ENCODE measurements at regions not wholly inside any gene's neighbourhood (a gene's known extent, or its start where the extent isn't known, plus 50 kb on each side); places are given as distances from the start of the nearest gene placed in this dataset.

DNA sequence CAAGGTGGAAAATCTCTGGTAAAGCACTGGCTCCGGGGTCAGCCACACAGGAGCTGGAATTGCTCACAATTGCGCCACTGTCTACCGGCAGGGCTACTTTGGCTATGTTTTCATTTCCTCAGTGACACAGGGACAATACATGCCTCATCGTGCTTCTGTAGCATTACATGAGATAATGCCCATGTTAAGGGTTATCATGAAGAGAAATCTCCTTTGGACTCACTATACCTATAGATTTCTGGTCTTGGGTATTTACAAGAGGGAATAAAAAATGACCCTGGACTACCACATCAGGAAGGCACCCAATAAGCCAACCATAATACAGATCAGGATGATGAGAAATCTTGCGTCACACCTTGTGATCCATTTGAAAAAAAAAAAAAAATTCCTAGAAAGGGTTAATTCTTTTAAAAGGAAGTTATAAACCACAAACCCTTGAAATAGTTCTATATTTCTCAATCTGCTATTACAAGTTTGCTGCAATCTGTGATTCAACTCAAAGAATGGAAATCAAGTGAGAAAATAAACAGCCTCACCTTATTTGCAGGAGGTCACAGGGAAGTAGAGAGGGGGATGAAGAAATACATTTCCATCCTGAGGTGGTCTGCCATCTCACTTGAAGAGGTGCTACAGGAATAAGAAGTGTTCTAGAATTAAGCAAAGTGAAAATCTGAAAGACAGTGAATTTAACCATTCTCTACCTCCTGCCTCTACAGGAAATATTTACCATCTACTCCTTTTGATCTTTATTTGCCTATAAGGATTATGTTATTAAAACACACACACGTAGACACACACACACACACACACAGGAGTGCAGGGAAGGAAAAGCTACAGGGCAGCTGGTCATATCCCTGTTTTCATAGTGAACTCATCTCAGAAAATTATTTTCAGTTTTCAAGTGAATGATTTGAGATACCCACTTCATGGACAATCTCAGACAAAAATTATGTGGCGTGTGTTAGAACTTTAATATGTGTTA is 231.3 kb upstream of the CELF2 start:
- no peak for DNase-seq

GRCh38 chr10:10787586-10787985 is 230.1 kb upstream of the CELF2 start:
- no peak for DNase-seq

DNA sequence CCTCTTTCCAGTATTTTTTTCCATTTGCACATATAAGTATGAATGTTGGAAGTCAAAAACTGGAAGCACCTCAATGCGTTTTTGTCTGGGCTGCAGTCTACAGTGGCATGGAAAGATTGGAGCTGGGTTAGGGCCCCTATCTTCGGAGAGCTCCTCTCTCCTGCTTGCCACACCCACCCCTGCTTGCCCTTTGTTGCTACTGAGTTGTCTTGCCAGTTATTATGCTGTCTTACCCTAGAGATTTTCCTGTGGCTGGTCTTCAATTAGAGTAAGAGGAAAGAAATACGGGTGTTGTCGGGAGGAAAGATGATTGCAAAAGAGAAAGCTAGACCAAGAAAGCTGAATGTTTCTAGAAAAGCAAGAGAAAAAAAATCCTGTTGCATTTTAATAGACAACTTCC is 228.9 kb upstream of the CELF2 start:
- DNase-seq = no peak

DNA sequence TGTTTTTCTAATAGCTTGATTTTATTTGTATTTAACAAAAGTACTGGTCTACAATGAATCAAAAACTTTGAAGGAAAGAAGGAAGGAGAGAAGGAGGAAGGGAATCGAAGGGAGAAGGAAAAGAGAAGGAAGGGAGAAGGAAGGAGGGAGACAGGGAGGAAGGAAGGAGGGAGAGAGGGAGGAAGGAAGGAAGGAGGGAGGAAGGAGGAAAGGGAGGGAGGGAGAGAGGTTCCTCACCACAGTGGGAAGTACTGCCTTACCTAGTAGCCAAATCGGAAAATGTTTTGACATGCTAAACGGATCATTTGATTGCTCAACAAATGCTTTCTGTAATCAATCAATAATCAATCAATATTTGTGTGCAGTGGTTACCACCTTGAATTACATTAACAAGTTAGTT is 225.8 kb upstream of the CELF2 start:
- no peak for DNase-seq

- DNase-seq = no peak
These were observed 225.0 kb upstream of the CELF2 start for GRCh38 chr10:10792681-10793080.

- no peak for DNase-seq
These were observed 223.6 kb upstream of the CELF2 start for GRCh38 chr10:10794046-10794445.

GRCh38 chr10:10794791-10795191 is 222.9 kb upstream of the CELF2 start:
- DNase-seq = no peak

- no peak for DNase-seq
These were observed 221.5 kb upstream of the CELF2 start for GRCh38 chr10:10796061-10796773.

GRCh38 chr10:10796774-10797415 is 220.8 kb upstream of the CELF2 start:
- no peak for DNase-seq

- DNase-seq = peak in 1 of 51 donors; percentile 2
These were observed 220.2 kb upstream of the CELF2 start for GRCh38 chr10:10797513-10797912.

DNA sequence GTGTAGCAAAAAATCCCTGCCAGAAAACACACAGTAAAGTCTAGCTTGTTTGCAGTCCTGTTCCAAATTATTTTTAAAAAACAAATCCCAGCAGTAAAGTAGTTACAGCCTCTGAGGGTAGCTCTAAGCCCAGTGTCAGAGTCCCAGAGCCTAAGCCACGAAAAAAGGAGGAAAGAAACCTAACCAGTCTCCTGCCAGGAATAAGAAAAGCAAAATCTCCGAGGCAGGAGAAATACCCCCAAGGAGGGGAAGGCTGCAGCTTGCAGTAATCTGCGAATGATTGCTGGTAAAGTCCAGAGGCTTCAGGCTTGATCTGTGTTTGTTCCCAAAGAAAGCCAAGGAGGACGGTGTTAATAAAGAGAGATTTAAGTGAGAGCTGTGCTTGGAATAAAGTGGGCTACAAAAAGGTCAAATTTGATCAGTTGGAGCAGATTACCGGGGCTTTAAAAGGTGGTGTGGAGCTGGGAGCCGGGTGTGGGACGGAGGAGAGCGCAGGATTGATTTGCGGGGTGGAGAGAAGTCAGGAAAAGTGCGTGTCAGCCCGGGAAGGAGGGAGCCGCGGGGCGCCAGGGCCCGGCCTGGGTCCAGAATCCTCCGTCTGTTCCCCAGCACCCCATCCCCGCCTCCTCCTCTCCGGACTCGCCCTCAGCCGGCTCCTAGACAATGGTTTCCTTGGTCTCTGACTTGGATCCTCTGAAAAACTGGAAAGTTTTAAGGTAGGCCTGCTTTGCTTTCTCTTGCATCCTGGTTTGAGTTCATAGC is 219.4 kb upstream of the CELF2 start:
- peak in 12 of 51 donors; percentile 3 to 13 (median 6) for DNase-seq

DNA sequence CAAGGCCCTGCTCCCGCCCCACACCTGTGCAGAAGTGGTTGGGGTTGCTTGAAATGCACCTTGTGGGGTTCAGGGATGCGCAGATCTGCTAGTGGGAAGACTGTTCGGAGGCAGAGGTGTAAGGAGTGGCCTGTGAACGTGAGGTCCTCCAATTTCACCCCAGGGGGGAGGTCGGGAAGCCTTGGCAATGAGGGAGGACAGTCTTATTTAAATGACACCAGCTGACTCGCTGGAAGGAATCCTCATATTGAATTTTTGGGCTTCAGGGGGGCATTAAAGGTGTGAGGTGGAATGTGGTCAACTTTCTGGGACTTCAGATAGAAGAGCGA is 218.8 kb upstream of the CELF2 start:
- no peak for DNase-seq

DNA sequence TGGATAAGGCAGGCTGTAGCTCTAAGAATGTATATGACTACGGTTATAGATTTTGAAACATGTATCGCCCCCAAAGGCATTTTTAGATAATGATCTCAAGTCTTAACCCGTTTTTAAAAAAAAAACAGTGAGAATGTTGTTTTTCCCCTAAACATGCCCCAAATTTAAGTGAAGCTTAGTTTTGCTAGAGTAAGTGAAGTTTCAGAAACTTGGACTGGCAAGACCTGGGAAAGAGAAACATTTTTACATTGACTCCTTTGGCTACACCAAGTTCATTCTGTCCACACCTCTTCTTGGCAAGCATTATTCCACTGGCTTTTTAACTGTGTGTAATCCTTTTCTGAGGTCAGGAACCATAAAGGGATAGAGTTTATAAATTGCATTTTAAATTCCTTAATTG is 216.7 kb upstream of the CELF2 start:
- DNase-seq = no peak

- peak in 1 of 51 donors; percentile 4 for DNase-seq
These were observed 214.4 kb upstream of the CELF2 start for GRCh38 chr10:10803278-10803677.

GRCh38 chr10:10804061-10804460 is 213.6 kb upstream of the CELF2 start:
- no peak for DNase-seq

GRCh38 chr10:10804998-10805740 is 212.5 kb upstream of the CELF2 start:
- DNase-seq = no peak

DNA sequence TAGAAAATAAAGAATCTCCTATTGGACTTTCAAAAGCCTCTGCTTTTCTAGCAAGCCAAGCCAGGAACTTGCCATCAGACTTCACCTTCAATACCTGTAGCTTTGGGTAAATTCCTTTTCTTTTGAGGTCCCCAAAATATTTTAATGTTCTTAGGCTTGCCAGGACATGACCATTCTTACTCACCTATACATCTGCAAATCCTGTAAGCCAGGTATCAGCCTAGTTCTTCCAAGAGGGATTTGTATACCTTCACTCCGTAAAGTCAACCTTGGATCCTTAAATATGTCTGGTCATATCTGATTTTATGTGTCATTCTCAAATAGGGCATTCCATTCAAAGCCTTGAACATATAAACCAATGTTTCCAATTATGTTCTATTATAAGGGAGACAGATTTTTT is 210.6 kb upstream of the CELF2 start:
- DNase-seq = no peak

GRCh38 chr10:10811562-10811961 is 206.1 kb upstream of the CELF2 start:
- DNase-seq = no peak

DNA sequence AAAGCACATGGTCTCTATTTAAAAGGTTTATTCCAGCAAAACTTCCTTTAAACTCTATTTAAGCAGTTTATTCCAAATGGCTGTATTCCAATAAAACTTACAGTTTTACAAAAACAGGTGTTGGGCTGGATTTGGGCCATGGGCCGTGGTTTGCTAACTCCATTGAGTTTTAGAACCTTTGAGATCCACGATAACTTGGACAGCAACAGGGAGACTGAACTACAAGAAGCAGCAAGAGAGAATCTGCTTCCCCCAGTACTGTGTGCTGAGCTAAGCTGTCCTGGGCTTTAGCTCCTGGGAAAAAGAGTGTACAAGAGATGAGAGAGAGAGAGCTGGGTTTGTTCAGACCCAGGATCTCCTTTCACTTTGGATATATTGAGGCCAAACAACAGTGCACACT is 204.0 kb upstream of the CELF2 start:
- no peak for DNase-seq

DNA sequence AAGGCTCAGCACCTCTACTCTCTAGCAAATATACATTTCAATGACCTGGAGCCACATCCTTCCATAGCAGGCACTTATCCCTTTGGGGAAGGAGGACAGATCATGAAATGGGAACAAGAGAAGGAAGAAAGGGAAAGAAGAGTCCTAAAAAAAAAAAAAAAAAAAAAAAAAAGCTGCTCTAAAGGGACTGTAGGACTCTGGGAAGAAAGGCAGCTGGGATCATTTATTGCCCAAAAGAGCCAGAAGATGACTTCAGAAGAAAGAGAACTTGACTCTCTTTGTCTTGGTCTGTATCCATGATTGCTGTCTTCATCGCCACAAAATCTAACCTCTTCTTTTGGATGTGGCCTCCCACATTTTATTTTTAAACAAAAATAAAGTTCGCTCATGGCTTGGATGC is 203.6 kb upstream of the CELF2 start:
- no peak for DNase-seq

DNA sequence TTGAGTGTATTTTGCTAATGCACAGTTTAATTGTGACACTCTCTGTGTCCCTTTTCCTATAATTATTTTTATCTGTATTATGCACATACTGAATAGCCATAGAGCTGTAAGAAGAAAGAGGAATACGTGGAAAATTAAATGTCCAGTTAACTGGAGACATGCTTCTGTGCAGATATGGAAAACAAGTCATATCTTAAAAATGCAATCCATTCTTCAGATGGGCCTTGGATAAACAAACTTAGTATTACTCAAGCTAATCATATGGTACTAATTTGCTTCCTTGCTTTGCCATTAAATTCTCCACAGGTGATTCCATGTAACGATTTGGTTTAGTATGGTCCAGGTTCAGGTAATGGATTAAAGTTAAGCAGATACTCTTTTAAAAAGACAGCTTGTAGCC is 201.2 kb upstream of the CELF2 start:
- no peak for DNase-seq
